ENCODE measurements at regions not wholly inside any gene's neighbourhood (a gene's known extent, or its start where the extent isn't known, plus 50 kb on each side); places are given as distances from the start of the nearest gene placed in this dataset.

GRCh38 chr22:33126881-33127280 is 68.7 kb upstream of the SYN3 start:
- TF ChIP-seq CTCF (IDR thresholded peaks at IDR 0.05; ENCODE audit: poor library complexity) (peak; percentile 58), EZH2 (IDR thresholded peaks at IDR 0.05; ENCODE audit: borderline replicate concordance) (no peak), EZH2phosphoT487 (IDR thresholded peaks at IDR 0.05; ENCODE audit: low read depth, severe bottlenecking, unreplicated experiment) (no peak)

Measured in hepatocyte (in vitro differentiated cells).